IPS-20b (cell line): ENCODE measurements at regions not wholly inside any gene's neighbourhood (a gene's known extent, or its start where the extent isn't known, plus 50 kb on each side); places are given as distances from the start of the nearest gene placed in this dataset.
"Not testable (repeated sequence)": the region's sequence is repeated elsewhere in the genome, so short reads cannot be mapped to it uniquely, and the experiment has no call there.

Experiments used
- H3K27ac ChIP-seq: one replicate; pipeline ENCODE4 v1.5.1; 2013; ENCODE audit warnings: low read length
- H3K27me3 ChIP-seq: 2 replicates; pipeline ENCODE4 v1.6.1; 2013; ENCODE audit warnings: mild to moderate bottlenecking, low read length, inconsistent platforms; ENCODE audit not compliant: insufficient read depth
- H3K36me3 ChIP-seq: 2 replicates; pipeline ENCODE4 v1.6.1; 2013; ENCODE audit warnings: low read depth, mild to moderate bottlenecking, inconsistent platforms, low read length, moderate library complexity; ENCODE audit not compliant: insufficient read depth
- H3K4me1 ChIP-seq: 2 replicates; pipeline ENCODE4 v1.6.1; 2013; ENCODE audit warnings: mild to moderate bottlenecking, control low read depth, inconsistent platforms, low read length, moderate library complexity; ENCODE audit not compliant: insufficient read depth
- H3K4me3 ChIP-seq: 2 replicates; pipeline ENCODE4 v1.5.1; 2013; ENCODE audit warnings: mild to moderate bottlenecking, low read length, inconsistent platforms
- H3K9ac ChIP-seq: 2 replicates; pipeline ENCODE4 v1.6.1; 2013; ENCODE audit warnings: low read depth, mild to moderate bottlenecking, inconsistent platforms, low read length, moderate library complexity
- H3K9me3 ChIP-seq: 2 replicates; pipeline ENCODE4 v1.6.1; 2013; ENCODE audit warnings: mild to moderate bottlenecking, low read depth, low read length, inconsistent platforms; ENCODE audit not compliant: insufficient read depth

DNA sequence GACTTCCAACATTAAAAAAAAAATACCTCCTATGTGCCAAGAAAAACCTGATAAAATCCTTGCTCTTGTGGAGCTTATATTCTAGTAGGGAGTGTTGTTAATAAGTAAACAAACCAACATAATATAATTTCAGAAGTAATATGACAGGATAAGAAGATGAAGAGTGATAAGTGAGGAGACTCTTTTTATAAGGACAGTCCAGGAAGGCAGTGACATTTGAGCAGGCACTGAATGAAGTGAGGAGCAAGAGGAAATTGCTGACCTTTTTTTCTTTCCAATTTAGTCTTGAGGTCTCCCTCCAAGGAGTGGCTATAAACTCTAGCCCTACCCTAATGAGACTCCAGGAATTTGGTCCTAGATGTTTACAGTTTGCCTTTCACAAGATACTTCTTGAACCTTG lies 715.7 kb downstream of the SLITRK1 start:
- Histone ChIP-seq H3K4me1 (no peaks in the 10 kb centered on the region), H3K27ac (no peak overlapping the region), H3K36me3 (no peaks in the 10 kb centered on the region), H3K4me3 (no peak overlapping the region), H3K9me3 (peaks cover 3% of the 10 kb centered on the region; the same call in 1 of the 2 replicates), H3K9ac (no peak overlapping the region), H3K27me3 (no peaks in the 10 kb centered on the region)

DNA sequence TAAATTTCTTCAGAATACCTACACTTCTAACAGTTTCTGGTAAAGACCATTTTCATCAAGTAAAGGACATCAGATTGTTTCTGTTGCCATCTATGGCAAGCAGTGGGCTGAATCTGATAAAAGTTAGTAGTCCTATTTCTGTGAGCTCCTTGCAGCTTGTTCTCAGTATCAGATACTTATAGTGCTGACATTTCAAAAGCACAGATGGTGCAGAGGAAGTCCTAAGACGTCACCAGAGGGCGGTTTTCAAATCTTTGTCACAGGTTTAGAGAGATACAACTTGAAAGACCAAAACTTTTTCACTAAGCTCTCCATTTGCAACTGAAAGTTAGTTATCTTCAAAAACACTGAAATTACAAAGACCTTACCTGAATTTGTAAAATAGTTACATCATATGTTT lies 719.8 kb downstream of the SLITRK1 start:
- Histone ChIP-seq H3K36me3 (no peaks in the 10 kb centered on the region), H3K9ac (no peak overlapping the region), H3K9me3 (no peaks in the 10 kb centered on the region), H3K4me3 (no peak overlapping the region), H3K27ac (no peak overlapping the region), H3K27me3 (no peaks in the 10 kb centered on the region), H3K4me1 (no peaks in the 10 kb centered on the region)

DNA sequence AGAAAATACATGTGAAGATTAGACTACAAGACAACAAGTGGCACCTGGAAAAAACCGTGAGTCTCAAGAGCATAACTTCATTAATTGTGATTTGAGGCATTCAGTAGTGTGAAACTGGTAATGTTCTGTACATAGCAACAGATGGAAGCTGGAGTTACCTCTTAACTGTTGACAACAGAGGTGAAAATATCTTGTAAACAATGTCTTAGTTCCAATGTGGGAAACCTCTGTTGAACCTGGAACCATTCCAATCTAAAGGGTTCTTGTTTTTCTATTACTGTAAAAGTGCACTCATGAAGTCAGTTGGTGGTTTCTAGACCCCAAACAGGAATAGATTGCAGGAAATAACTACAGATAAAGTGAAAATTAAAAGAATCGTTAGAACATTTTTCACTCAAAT lies 728.4 kb downstream of the SLITRK1 start:
- Histone ChIP-seq H3K9me3 (no peaks in the 10 kb centered on the region), H3K27ac (no peak overlapping the region), H3K4me1 (no peaks in the 10 kb centered on the region), H3K9ac (no peak overlapping the region), H3K4me3 (no peak overlapping the region), H3K36me3 (no peaks in the 10 kb centered on the region), H3K27me3 (no peaks in the 10 kb centered on the region)

DNA sequence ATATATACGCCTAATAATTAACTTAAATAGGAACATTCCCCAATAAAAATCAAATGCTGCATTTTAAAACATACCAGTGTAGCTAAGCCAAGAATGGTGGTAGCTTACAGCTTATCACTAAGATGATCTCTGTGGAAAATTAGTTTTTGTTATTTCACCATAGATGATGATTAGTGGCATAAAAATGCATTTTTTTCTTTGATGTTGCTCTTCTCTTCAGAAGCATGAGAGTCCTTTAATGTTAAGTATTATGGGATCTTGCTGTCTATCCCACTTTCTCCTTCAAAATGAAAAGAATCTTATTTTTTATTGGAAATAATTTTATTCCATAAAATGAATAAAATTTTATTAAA lies 731.0 kb downstream of the SLITRK1 start:
- H3K4me3 ChIP-seq, result no peak overlapping the region
- no peak overlapping the region for H3K9ac ChIP-seq
- H3K27me3 ChIP-seq, result no peaks in the 10 kb centered on the region
- H3K36me3 ChIP-seq, result no peaks in the 10 kb centered on the region
- no peaks in the 10 kb centered on the region for H3K4me1 ChIP-seq
- no peak overlapping the region for H3K27ac ChIP-seq
- H3K9me3 ChIP-seq, result no peaks in the 10 kb centered on the region

DNA sequence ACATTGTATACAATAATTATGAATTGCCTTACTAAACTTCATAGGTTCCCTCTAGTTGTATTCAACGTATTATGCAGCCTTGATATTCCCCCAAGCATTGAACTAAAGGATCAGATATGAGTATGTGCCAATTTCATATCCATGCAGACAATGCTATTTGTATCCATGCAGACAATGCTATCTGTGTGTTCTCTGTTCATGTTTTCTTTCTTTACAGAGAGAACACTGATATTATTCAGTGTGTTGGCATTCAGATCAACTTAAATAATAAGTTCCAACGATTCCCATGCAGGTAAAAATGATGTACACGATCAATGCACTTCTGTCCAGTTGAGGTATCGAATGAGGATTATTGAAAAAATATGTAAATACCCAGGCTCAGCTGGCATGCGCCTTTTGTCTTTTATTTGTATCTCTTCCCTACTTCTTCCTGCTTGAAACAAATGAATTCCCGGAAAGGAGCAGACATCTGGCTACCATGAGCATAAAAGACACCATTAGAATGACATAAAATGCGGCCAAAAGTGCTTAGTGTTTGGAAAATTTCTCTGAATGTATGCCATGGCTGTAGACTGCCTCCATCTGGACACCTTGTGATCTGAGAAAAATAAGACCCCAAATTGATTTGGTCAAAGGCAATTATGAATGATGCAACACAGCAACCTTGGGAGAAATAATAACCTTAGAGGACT lies 731.5 kb downstream of the SLITRK1 start:
- H3K36me3 ChIP-seq, result no peaks in the 10 kb centered on the region
- no peaks in the 10 kb centered on the region for H3K9me3 ChIP-seq
- H3K4me3 ChIP-seq, result no peak overlapping the region
- H3K9ac ChIP-seq, result no peak overlapping the region
- H3K27ac ChIP-seq, result no peak overlapping the region
- H3K4me1 ChIP-seq, result no peaks in the 10 kb centered on the region
- no peaks in the 10 kb centered on the region for H3K27me3 ChIP-seq

DNA sequence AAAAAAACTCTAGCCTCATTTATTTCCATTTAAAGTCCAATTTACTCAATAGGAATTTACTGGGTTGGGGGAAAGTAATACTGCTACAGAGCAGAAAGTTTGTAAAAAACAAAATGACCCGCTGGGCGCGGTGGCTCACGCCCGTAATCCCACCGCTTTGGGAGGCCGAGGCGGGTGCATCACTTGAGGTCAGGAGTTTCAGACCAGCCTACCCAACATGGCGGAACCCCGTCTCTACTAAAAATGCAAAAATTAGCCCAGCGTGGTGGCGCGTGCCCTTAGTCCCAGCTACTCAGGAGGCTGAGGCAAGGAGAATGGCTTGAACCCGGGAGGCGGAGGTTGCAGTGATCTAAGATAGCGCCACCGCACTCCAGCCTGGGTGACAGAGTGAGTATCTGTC lies 745.6 kb downstream of the SLITRK1 start:
- H3K4me3 ChIP-seq, result no peak overlapping the region
- H3K27me3 ChIP-seq, result no peaks in the 10 kb centered on the region
- H3K36me3 ChIP-seq, result no peaks in the 10 kb centered on the region
- H3K27ac ChIP-seq, result no peak overlapping the region
- no peaks in the 10 kb centered on the region for H3K4me1 ChIP-seq
- no peaks in the 10 kb centered on the region for H3K9me3 ChIP-seq
- H3K9ac ChIP-seq, result no peak overlapping the region

DNA sequence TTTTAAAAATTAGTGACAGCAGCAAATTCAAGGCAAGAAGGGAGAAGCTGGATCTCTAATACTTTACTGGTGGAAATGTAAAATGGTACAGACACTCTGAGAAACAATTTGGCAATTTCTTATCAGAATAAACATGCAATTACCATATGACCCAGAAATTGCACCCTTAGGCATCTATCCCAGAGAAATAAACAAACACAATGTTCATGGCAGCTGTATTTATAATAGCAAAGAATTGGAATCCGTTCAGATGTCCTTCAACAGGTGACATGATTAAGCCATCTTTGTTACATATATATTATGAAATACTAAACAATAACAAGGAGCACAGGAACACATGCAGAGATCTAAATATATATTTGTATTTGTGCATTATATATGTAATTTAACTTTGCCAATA lies 756.5 kb downstream of the SLITRK1 start:
- Histone ChIP-seq H3K4me1 (no peaks in the 10 kb centered on the region), H3K27ac (no peak overlapping the region)

DNA sequence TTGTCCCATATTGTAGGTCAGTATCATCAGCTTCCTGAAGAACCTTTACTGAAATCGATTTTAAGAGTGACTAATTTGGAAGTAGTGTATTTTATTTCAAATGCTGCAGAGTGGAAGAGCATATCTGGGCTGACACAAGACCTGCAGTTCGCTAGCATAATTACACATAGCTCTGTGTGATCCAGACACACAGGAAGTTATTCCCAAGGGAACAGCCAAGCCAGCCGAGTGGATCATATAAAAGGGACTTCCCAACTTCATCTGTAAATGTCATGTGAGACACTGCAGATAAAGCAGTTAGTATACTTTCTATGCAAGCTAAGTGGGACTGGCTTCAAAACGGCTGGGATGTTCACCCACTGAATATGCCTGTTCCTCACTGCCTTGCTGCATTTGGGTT lies 760.4 kb downstream of the SLITRK1 start:
- Histone ChIP-seq H3K9me3 (no peaks in the 10 kb centered on the region), H3K4me3 (no peak overlapping the region), H3K27me3 (no peaks in the 10 kb centered on the region), H3K36me3 (no peaks in the 10 kb centered on the region), H3K27ac (no peak overlapping the region), H3K4me1 (no peaks in the 10 kb centered on the region), H3K9ac (no peak overlapping the region)

More for the DNA sequence above, 756.5 kb downstream of the SLITRK1 start:
- Histone ChIP-seq H3K4me3 (no peak overlapping the region), H3K9me3 (no peaks in the 10 kb centered on the region), H3K9ac (no peak overlapping the region), H3K27me3 (no peaks in the 10 kb centered on the region), H3K36me3 (no peaks in the 10 kb centered on the region)

DNA sequence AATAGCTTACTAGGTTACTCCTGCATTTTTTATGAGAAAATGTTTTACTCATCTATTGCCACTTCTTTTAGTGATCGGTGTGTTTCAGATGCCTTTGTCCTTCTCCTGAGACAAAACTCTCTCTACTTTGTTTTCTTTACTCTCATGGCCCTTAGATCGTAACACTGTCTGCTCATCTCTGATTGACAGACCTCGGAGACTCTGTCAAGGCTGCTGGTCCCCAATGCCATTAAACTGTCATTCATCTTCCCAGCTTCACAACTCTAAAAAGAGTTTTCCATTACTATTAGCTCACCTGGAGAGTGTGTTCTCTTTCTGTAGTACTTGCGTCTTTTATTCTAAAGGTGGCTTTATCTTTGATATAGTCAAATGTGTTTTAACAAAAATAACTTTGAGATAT lies 765.2 kb downstream of the SLITRK1 start:
- H3K27ac ChIP-seq, result no peak overlapping the region
- no peaks in the 10 kb centered on the region for H3K9me3 ChIP-seq
- H3K9ac ChIP-seq, result no peak overlapping the region
- H3K4me1 ChIP-seq, result no peaks in the 10 kb centered on the region
- H3K36me3 ChIP-seq, result no peaks in the 10 kb centered on the region
- H3K4me3 ChIP-seq, result no peak overlapping the region
- H3K27me3 ChIP-seq, result no peaks in the 10 kb centered on the region

DNA sequence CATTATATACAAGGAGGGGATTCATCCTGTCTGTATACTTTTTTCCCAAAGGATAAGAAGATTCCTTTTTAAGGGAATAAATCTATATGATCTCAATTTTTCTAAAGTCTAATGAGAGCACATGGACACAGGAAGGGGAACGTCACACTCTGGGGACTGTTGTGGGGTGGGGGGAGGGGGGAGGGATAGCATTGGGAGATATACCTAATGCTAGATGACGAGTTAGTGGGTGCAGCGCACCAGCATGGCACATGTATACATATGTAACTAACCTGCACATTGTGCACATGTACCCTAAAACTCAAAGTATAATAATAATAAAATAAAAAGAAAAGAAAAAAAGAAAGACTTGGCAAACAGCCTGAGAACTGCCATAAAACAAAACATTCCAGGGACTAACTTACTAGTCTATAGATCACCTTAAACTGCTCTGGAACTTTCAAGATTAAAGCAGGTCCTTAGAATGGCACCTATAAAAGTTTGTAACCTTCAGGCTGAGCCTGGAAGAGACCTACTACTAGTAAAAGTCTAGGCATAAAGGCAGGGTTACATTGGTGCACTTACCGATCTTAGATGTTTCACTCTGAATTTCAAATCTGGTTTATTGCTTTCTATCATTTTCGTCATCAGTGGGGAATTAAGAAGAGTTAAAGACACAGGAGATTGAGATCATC lies 780.6 kb downstream of the SLITRK1 start:
- H3K27ac ChIP-seq, H3K4me1 ChIP-seq, H3K27me3 ChIP-seq, H3K4me3 ChIP-seq, H3K36me3 ChIP-seq, H3K9me3 ChIP-seq, H3K9ac ChIP-seq: not testable (repeated sequence)

DNA sequence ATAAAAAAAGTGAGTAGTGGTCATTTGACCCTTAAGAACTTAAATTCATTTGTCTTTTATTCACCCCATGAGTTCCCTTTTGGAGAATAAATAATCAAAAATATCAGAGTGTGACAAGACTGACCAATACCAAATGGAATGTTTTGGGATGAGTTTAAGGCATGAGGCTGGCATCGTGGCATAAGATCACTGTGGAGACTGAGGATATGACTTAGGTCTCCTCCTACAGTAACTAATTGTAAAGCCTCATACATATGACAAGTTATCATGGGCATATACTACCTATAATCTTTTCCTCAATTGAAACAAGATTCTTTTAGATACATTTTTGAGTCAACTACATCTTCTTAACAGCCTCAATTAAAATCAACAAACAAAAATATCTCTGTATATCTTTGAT lies 782.0 kb downstream of the SLITRK1 start:
- Histone ChIP-seq H3K27me3 (no peaks in the 10 kb centered on the region), H3K36me3 (no peaks in the 10 kb centered on the region), H3K4me1 (no peaks in the 10 kb centered on the region), H3K4me3 (no peak overlapping the region), H3K9me3 (no peaks in the 10 kb centered on the region), H3K27ac (no peak overlapping the region), H3K9ac (no peak overlapping the region)

DNA sequence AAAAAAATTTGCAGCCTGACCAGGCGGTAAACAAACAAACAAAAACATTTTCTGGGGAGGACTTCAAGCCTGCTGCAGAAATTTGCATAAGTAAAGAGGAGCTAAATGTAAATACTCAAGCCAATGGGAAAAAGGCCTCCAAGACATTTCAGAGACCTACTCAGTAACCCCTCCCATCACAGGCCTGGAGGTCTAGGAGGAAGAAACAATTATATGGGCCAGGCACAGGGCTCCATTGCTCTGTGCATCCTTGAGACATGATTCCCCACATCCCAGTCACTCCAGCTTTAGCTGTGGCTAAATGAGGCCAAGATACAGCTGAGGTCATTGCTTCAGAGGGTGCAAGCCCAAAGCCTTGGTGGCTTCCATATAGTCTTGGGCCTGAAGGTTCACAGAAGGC lies 793.4 kb downstream of the SLITRK1 start:
- Histone ChIP-seq H3K27me3 (no peaks in the 10 kb centered on the region), H3K4me3 (no peak overlapping the region), H3K36me3 (no peaks in the 10 kb centered on the region), H3K4me1 (no peaks in the 10 kb centered on the region), H3K9ac (no peak overlapping the region), H3K27ac (no peak overlapping the region), H3K9me3 (peaks cover 14% of the 10 kb centered on the region; the same call in 1 of the 2 replicates)
